ENCODE measurements at regions not wholly inside any gene's neighbourhood (a gene's known extent, or its start where the extent isn't known, plus 50 kb on each side); places are given as distances from the start of the nearest gene placed in this dataset.
A peak's percentile ranks its signal among the peaks of the same experiment; 100 is the strongest.

DNA sequence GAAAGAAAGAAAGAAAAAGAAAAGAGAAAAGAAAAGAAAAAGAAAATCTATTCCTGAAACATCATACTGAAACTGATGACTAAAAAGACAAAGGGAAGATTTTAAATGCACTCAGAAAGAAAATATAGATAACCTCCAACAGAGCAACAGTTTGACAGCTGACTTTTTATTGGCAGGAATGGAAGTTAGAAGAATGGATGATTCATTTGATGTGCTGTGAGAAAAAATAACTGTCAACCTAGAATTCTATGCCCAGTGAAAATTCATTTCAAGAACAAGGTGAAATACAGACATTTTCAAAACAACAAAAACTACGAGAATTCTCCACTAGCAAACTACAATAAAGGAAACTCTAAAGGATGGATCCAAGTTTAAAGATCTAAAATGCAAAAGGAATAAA, 50.5 kb upstream of the HSPA12A start:
- Histone ChIP-seq H3K4me3 (no peak overlapping the region), H3K9ac (ENCODE audit: low read depth in 2 of 2, low read length in 2 of 2) (no peak overlapping the region), H3K4me1 (no peaks in the 10 kb centered on the region), H3K9me3 (no peaks in the 10 kb centered on the region), H3K36me3 (no peaks in the 10 kb centered on the region), H3K27me3 (no peaks in the 10 kb centered on the region), H3K27ac (no peak overlapping the region)
- no peak for DNase-seq
- intact Hi-C loops (cut with DNase I), result no loop called here
- TF ChIP-seq CTCF (IDR thresholded peaks at IDR 0.05), result no peak

- no peak for DNase-seq
- Histone ChIP-seq H3K4me1 (no peaks in the 10 kb centered on the region), H3K4me3 (no peak overlapping the region), H3K36me3 (no peaks in the 10 kb centered on the region), H3K27me3 (no peaks in the 10 kb centered on the region), H3K9me3 (no peaks in the 10 kb centered on the region), H3K27ac (no peak overlapping the region), H3K9ac (ENCODE audit: low read depth in 2 of 2, low read length in 2 of 2) (no peak overlapping the region)
- no peak for TF ChIP-seq CTCF (IDR thresholded peaks at IDR 0.05)
- intact Hi-C loops (cut with DNase I), result loop anchor here (2.0 to 5.0 kb wide), 2 partner anchors 276 to 378 kb away; no protein-coding TSS in a partner anchor
Observed at GRCh38 chr10:116796469-116796868, 52.8 kb upstream of the ENO4 start.

- intact Hi-C loops (cut with DNase I), result loop anchor here (2.0 to 5.0 kb wide), 2 partner anchors 275 to 378 kb away; no protein-coding TSS in a partner anchor
- H3K27me3 ChIP-seq, result no peaks in the 10 kb centered on the region
- H3K4me3 ChIP-seq, result no peak overlapping the region
- H3K4me1 ChIP-seq, result no peaks in the 10 kb centered on the region
- peak; percentile 76 for DNase-seq
- no peaks in the 10 kb centered on the region for H3K9me3 ChIP-seq
- H3K9ac ChIP-seq (ENCODE audit: low read depth in 2 of 2, low read length in 2 of 2), result no peak overlapping the region
- no peak overlapping the region for H3K27ac ChIP-seq
- peak; percentile 91 for TF ChIP-seq CTCF (IDR thresholded peaks at IDR 0.05)
- no peaks in the 10 kb centered on the region for H3K36me3 ChIP-seq
Observed at GRCh38 chr10:116796910-116797513, 52.3 kb upstream of the ENO4 start.

DNA sequence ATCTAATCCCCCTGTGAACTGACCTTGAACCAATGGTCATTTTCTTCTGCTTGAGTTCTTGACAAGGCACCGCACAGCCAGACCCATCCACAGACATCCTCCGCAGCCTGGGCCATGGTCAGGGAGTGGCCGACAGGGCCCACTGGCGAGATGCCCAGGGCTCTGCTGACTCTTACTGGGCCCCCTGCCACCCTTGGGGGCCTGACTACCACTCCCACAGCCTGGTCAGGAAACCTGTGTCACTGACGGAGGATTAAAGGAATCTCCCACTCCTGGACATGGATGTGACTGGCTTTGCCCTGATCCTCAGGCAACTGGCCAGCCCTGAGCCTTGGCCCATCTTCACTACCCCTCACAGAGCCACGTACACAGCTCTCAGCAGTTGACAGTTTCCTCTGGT, 50.4 kb upstream of the ENO4 start:
- TF ChIP-seq CTCF (IDR thresholded peaks at IDR 0.05), result no peak
- intact Hi-C loops (cut with DNase I), result loop anchor here (5.0 kb wide), 1 partner anchor 273 kb away; no protein-coding TSS in a partner anchor
- H3K9me3 ChIP-seq, result no peaks in the 10 kb centered on the region
- H3K27ac ChIP-seq, result no peak overlapping the region
- H3K9ac ChIP-seq (ENCODE audit: low read depth in 2 of 2, low read length in 2 of 2), result no peak overlapping the region
- H3K4me1 ChIP-seq, result no peaks in the 10 kb centered on the region
- H3K27me3 ChIP-seq, result no peaks in the 10 kb centered on the region
- no peaks in the 10 kb centered on the region for H3K36me3 ChIP-seq
- DNase-seq, result no peak
- H3K4me3 ChIP-seq, result no peak overlapping the region
